ENCODE measurements at regions not wholly inside any gene's neighbourhood (a gene's known extent, or its start where the extent isn't known, plus 50 kb on each side); places are given as distances from the start of the nearest gene placed in this dataset.

DNA sequence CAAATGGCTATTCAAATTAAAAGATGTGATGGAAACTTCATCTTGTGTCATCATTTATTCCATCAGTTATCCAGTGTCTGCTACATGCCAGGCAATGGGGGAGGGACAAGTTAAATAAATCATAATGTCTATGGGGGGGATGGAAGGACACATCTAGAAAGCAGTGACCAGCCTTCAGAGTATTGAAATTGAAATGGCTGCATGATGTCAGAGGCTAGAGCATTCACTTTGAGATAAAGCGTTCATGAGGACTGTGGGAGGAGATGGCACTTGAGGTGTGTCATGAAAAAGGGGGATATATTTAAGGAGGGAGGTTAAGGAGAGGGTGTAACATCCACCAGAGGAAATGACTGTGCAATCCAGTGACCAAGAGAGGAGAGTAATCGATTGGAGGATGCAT is 50.6 kb downstream of the SLIT2 start:
- DNase-seq (ENCODE audit: low spot score) = no peak

DNA sequence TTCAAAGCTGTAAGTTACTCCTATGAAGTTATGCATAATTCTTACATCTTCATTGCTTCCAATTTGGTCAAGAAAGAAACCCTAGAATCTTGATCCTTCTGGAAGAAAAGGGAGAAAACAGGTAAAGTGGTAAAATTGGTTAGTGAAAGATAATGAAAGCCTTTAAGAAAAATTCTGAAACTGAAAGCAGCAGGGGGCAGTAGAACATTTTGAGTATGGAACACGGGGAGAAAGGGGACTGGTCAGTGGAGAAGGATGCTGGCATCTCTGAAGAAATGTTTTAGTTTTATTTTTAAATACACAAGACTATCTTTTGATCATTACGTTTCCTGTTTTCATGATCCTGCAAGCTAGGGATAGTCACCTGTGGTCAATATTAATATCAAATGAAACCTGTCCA is 54.3 kb downstream of the SLIT2 start:
- DNase-seq (ENCODE audit: low spot score) = no peak

DNA sequence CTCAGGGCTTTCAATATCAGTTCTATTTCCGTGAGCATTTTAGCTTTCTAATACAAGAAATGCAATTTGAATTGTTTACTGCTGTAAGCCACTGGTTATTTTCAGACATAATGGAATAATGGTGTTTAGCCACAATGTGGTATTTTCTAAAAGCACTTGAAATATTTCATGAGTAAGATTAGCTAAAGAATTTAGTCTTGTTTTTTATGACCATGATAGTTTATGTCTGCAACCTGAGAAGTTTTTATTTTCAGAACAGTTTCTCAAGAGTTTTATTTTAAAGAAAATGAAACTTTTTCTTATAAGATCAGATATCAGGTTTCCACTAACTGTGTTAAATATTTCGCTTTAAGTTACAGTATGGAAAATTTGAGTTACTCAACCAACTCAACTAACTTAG is 60.2 kb downstream of the SLIT2 start:
- DNase-seq (ENCODE audit: low spot score) = no peak

DNA sequence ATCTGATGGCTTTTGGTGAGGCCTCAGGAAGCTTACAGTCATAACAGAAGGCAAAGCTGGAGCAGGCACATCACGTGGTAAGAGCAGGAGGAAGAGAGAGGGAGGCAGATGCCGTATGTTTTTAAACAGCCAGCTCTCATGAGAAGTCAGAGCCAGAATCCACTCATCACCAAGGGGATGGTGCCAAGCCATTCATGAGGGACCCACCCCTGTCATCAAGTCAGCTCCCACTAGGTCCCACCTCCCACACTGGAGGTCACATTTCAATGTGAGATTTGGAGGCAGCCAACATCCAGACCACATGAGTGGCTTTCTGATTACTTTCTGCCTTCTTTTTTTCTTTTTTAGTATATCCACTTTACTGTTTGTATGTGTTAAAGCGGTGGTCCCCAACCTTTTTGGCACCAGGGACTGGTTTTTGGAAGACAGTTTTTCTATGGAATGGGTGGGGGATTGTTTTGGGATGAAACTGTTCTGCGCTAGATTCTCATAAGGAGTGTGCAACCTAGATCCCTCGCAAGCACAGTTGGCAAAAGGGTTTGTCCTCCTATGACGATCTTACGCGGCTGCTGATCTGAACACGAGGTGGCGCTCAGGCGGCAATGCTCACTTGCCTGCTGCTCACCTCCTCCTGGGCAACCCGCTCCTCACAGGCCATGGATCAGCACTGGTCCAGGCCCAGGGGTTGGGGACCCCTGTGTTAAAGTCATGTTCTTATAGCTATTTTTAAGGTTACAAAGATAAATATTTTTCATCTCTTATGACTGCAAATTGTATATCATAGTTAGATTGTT is 61.7 kb downstream of the SLIT2 start:
- DNase-seq (ENCODE audit: low spot score) = no peak

DNA sequence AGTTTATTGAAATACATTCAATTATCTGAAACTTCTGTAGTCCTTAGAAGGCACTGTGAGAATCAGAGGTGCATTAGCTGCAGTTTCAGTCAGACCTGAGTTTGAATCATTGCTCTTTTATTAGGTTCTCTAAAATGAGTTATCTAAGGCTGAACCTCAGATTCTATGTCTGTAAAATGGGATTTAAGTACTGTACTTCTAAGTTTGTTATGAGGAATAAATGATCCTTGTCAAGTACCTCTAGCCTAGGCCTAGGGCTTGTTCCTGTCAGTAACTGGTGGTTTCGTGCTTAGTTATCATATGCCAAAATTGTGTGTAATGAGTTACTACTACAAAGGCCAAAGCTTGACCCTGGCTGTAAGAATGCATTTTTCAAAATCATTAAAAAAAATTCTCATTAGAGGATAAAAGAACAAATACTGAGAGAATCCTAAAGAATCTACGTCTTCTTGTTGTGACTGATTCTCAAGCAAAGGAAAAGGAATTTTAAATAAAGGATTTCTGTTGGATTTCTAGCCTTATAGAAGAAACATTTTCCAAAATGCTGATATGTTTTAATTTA is 65.8 kb downstream of the SLIT2 start:
- DNase-seq (ENCODE audit: low spot score) = no peak

DNA sequence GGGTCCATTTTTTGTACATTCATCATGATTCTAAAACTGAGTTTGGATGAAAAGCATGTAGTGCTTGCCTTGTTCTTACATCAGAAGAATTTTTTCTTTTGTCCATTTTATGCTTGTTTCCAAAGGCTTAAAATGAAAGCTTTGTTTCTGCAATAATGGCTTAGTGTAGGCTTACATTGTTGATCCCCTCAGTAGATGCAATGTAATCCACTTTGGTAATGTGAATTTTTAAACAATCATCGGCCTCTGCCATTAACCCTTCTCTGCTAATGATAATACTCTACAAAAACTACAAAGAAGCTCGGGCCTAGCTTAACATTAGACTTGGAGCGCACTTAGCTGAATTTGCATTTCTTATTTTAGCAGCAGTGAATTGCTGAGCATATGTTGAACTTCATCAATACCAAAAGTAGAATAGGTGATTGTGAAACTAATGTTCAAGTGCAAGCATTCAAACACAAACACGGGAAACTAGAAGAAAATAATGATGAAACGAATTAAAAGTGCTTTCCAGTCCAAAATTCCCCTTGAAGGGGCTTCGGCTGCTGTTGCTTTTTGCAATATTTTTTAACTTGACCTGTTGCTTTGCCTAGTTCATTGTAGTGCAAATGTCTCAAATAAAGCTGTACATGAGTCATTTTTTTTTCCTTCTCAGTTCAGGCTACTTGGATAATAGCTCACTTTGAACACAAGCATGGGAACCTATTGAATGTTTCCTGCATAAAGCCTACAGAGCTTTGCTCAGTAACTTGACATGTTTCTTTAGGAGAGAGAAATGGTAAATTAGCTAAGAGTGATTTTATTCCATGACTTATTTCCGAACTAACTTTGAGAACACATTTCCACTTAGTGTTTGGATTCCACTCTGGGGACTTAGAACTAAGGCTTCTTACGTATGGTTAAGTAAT is 66.5 kb downstream of the SLIT2 start:
- DNase-seq (ENCODE audit: low spot score) = no peak

DNA sequence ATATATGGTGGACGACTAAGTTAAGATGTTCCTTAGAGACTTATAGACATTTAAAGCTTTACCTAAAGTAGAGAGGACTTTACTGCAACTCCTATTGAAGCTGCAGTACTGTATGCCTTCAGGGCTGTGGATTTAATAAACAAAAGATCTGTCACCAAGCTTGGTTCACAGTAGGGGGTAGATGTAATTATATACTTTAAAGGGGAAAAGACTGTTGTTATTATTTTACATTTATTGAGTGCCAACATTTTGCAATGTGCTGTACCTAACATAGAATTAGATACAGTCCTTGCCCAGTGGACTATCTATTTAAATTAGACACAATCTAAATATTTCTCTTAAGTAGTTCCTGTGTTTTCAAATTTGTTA is 67.2 kb downstream of the SLIT2 start:
- no peak for DNase-seq (ENCODE audit: low spot score)

DNA sequence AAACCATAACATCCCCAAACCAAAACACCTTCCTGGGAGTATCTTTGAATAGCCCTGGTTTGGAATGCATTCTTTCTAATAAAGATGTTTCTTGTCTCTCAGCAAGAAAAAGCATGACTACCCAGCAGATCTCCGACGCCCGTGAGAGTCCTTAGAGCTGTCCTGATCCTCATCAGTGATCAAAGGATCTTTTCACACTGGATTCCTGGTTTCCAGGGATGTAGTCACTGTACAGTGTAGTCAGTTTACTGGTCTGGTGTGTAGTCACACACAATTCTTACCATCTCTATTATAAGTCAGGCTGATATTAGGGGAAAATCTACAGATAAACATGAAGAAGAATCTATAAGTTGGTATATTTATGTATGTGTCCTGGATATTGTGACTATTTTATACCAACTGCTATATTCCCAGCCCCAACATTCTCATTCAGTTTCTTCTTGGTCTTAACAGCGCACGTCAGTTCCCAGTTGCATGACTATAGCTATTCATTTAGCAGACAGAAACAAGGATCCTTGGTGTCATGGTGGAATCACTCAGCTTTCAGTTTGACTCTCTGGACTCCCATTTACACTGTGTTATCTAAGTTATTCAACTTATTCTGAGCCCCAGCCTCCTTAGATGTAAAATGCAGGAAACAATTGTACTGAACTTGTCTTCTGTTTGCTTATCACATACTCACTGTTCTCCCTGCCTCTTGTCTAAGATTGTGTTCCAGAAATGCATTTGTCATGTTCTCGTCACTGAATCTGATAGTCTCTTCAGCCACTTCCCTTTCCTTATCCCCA is 68.3 kb downstream of the SLIT2 start:
- DNase-seq (ENCODE audit: low spot score) = no peak

DNA sequence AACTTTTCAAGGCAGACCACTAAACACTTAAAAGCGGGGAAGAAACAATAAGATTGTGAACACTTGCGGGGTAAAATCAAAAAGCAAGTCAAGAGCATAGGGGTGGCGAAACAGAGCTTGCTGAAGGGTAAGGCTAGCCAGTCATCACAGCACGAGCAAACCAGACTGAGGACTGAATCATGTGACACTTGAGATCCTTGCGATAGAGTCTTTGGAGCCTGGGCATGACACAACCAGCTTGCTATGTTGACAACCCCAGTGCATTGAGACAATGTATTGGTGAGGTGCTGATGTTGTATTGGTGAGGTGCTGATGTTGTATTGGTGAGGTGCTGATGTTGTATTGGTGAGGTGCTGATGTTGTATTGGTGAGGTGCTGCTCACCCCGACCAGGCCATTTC is 72.3 kb downstream of the SLIT2 start:
- no peak for DNase-seq (ENCODE audit: low spot score)

DNA sequence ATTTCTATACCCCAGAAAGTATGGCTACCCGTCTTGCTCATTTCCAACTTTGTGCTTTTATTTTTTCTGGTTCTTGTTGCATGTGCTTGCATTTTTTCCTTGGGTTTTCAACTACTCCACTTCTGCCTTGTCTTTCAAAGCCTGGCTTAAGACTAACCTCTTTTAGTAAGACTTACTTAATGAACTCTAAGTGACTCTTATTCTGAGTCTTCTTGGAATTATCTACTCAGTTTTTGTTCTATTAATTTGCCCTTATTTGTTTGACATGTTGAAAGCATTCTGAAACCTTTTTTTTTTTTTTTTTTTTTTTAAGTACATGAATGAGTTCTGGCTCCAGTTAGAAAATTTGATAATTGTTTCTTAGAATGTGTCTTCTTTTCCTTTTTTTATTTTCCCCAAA is 74.8 kb downstream of the SLIT2 start:
- no peak for DNase-seq (ENCODE audit: low spot score)

DNA sequence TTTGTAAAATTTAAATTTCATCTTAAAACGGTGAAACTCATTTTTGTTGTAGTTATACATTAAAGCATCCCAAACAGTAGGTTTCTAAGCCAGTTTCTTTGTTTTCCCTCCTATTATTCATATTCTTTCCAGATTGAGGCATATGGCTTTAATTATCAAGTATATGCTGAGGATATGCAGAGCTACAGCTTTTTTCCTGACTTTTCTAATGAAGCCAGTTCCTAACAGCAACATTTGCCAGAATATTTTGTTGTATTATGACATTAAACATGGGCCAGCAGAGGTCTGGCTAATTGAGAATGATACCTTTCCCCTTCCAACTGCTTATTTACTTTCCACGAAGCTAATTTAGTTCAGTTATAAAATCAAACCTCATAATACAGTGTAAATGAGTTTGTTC is 75.3 kb downstream of the SLIT2 start:
- no peak for DNase-seq (ENCODE audit: low spot score)

DNA sequence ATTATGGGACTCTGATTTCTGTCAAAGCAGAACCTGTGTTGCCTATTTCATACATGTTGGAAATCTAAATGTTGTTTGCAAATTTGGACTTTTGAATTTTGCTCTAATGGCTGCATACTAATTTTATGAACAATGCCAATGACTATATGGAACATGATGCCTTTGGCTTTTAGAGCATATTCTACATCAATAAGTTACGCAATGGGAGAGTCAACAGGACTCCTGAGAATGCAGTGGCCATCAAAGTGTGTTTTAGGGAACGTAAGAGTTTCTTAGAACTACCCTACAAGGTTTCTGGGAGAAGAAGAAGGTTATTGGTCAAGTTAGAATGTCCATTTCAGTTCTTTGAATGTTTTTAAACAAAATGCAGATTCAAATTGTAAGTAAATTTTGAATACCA is 76.1 kb downstream of the SLIT2 start:
- no peak for DNase-seq (ENCODE audit: low spot score)

DNA sequence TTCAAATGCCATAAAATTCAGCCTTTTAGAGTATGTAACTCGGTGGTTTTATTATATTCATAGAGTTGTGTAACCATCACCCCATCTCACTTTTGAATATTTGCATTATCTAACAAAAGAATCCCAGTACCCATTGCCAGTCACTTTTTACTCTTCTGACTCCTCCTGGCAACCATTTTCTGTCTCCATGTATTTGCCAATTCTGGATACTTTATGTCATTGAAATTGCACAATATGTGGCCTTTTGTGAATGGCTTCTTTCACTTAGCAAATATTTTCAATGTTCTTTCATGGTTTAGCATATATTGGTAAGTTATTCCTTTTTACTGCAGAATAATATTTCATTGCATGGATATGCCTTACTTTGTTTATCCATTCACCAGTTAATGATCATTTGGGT is 79.9 kb downstream of the SLIT2 start:
- no peak for DNase-seq (ENCODE audit: low spot score)

DNA sequence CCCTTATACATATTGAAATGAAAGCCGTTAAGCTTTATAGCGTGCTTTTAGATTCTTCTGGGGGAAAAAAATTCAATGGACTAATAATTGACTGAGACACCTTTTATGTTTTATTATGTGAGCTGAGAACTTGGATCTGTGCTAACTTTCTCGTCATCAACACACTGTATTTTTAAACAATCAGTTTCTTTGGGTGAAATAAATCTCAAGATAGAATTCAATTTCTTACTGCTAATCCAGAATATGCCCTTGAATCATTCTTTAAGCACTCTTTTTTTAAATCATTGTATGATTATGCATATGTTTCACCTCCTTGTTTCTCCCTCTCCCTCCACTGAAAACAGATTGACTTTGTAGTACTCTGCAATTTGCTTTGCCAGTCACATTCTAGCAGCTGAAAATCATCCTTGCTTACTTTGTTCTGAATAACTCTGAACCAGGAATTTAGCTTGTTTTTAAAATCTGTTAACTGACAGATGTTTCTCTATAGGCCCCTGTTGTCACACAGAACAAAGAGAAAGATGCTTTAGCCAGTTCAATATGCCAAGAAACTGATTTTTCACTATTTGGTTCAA is 81.5 kb downstream of the SLIT2 start:
- DNase-seq (ENCODE audit: low spot score) = no peak

DNA sequence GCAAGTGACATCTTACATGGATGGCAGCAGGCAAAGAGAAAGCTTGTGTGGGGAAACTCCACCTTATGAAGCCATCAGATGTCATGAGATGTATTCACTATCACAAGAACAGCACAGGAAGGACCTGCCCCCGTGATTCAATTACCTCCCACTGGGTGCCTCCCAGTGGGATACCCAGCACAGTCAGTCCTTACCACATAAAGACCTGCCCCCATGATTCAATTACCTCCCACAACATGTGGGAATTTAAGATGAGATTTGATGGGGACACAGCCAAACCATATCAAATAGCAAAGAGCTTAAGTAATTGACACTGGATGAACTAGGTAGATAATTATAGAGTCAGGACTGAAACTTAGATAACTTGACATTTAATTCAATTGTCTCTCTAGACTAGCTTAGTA is 85.6 kb downstream of the SLIT2 start:
- no peak for DNase-seq (ENCODE audit: low spot score)

DNA sequence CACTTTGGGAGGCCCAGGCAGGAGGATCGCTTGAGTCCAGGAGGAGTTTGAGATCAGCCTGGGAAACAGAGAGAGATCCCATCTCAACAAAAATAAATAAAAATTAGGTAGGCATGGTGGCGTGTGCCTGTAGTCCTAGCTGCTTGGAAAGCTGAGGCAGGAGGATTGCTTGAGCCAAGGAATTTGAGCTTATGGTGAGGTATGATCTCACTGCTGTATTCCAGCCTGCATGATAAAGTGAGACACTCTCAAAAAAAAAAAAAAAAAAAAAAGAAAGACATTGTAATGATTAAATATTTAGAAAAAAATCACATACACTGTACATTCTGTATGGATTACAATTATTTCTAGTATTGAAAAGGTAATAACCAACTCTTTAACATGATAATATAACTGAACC is 87.1 kb downstream of the SLIT2 start:
- DNase-seq (ENCODE audit: low spot score) = no peak

DNA sequence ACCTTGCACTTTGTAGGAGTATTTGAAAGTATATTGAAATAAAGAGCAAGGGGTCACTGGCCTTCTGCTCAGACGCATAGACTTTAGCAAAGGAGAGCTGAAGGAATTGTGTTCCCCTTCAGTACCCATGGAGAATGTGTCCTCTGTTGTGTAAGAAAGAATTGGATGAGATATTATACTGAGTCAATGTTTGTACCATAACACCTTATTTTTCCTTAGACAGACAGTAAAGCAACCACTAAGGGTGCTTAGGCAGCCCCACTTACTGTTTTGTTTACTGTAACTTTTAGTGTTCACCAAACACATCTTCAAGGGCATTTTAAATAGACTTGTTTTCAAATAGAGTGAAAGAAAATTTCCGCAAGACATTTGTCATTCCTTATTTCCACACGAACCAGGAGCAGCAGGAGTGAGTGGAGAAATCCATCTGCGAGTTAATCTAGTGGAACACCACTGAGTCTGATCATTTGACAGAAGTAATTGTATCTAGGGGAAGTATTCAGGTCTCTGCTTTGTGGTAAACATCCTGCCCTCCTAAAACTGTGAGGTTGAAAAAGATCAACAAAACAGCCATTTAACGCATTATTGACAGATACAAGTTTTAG is 89.5 kb downstream of the SLIT2 start:
- DNase-seq (ENCODE audit: low spot score) = no peak

DNA sequence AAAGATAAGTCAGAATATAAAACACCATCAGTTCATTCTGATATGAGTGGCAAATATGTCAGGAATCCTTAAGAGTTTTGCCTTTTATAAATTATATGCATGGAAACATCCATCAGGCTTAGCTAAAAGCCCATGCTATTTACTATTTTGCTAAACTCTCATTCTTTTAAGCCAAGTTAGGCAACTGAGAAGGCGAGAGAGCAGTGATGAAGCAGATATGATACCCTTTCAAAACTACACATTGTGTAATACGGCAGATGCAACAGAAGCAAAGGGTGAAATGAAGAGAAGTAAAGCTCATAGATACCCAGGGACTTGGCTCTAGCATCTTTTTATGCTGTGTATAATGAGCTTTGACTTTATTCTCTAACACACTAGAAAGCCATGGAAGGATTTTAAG is 95.8 kb downstream of the SLIT2 start:
- no peak for DNase-seq (ENCODE audit: low spot score)

DNA sequence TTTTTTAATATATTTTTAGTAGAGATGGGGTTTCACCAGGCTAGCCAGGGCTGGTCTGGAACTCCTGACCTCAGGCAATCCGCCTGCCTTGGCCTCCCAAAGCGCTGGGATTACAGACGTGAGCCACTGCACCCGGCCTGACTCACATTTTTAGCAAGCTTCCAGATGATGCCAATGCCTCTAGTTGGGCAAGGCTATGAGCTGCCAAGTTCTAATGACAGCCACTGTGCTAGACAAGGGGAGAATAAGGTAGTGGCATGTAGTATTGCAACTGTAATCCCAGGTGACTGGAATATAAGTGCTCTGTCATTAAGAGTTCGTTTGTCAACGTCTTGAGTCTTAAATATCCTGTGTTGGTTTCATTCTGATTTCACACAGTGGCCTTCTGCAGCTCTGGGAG is 96.7 kb downstream of the SLIT2 start:
- no peak for DNase-seq (ENCODE audit: low spot score)

DNA sequence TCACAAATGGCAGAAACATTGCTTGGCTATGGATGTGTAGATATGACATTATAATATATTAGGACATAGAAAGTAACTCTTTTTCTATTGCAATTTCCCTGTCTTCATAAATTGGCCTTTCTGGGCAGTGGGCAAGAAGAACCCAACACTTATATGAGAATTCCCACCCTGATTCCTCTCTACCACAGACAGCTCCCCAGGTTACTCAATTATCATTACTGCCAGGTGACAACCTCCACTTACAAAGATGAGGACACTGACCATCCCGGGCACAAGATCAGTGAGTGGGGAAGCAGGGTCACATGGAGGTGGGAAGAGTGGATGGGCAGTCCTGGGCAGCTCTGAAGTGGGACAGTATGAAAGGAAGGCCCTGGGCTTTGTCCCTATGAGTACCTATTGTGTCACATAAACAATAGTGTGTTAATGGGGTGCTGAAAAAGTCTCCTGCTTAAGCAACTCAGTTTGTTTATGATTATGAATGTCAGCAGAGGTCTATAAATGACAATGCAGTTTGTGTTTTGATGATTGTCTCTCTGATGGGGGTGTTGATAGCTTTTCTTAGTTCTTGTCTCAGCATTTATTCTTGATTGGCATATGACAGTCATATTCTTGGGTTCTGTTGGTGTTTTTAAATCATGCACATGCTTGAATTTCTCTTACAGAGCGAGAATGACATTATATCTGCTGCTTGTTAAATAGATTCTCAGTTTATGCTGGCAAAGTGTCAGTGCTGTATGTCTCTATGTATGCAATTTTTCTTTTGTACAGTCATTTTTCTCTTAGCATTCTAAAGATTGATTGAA is 99.9 kb downstream of the SLIT2 start:
- no peak for DNase-seq (ENCODE audit: low spot score)

DNA sequence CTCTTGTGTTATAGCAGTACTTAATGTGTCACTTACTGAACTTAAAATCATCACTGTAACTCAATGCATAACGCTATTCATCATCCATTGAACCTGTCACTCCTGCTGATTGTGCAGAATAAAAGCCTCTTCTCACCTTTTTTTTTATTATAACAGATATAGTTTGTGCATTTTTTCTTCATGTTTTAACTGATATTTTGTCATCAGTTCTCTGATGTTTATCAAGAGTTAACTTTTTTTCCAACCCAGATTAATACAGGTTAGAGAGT is 100.4 kb downstream of the SLIT2 start:
- no peak for DNase-seq (ENCODE audit: low spot score)

Measured in LoVo (cell line).